Neuronal stem cell (in vitro differentiated cells): ENCODE measurements at regions not wholly inside any gene's neighbourhood (a gene's known extent, or its start where the extent isn't known, plus 50 kb on each side); places are given as distances from the start of the nearest gene placed in this dataset.

Experiments
- DNase-seq: peaks from one replicate; pipeline ENCODE4 v3.0.0-alpha.2; 2013; ENCODE audit warnings: low spot score
- H2AFZ ChIP-seq: one replicate; pipeline ENCODE4 v1.6.1; 2013; ENCODE audit warnings: mild to moderate bottlenecking, low read length, inconsistent platforms
- H2AK5ac ChIP-seq: 2 replicates; pipeline ENCODE4 v1.6.1; 2013; ENCODE audit warnings: low read depth, mild to moderate bottlenecking, inconsistent platforms, low read length, moderate library complexity, mixed read lengths
- H2BK120ac ChIP-seq: 2 replicates; pipeline ENCODE4 v1.6.1; 2013; ENCODE audit warnings: low read depth, mild to moderate bottlenecking, inconsistent platforms, low read length, moderate library complexity, mixed read lengths
- H2BK12ac ChIP-seq: one replicate; pipeline ENCODE4 v1.6.1; 2013; ENCODE audit warnings: low read length, inconsistent platforms
- H2BK15ac ChIP-seq: 2 replicates; pipeline ENCODE4 v1.6.1; 2013; ENCODE audit warnings: mild to moderate bottlenecking, low read length, inconsistent platforms, mixed read lengths
- H2BK5ac ChIP-seq: one replicate; pipeline ENCODE4 v1.6.1; 2013; ENCODE audit warnings: inconsistent platforms, mild to moderate bottlenecking, low read length, moderate library complexity
- H3K14ac ChIP-seq: one replicate; pipeline ENCODE4 v1.6.1; 2013; ENCODE audit warnings: low read length, inconsistent platforms
- H3K18ac ChIP-seq: 2 replicates; pipeline ENCODE4 v1.6.1; 2013; ENCODE audit warnings: low read length, inconsistent platforms
- H3K23ac ChIP-seq: 2 replicates; pipeline ENCODE4 v1.6.1; 2013; ENCODE audit warnings: low read depth, mild to moderate bottlenecking, mixed read lengths, low read length, inconsistent platforms; ENCODE audit not compliant: poor library complexity
- H3K27ac ChIP-seq: replicated peaks from 3 replicates; pipeline ENCODE4 v1.5.1; 2013; ENCODE audit warnings: low read length, inconsistent platforms
- H3K27me3 ChIP-seq, 3 experiments: 2 replicates each; pipeline ENCODE4 v1.6.1; 2013; ENCODE audit warnings: low read length in 3 of 3, mild to moderate bottlenecking in 2 of 3, inconsistent platforms in 1 of 3, low read depth in 1 of 3, mixed read lengths in 1 of 3, moderate library complexity in 1 of 3; ENCODE audit not compliant: control insufficient read depth in 3 of 3, insufficient read depth in 3 of 3
- H3K36me3 ChIP-seq, 2 donors: replicated peaks in 1 of 2; 2 replicates each; pipeline ENCODE4 v1.6.1; 2013; ENCODE audit warnings: low read length in 2 of 2; ENCODE audit not compliant: control insufficient read depth in 2 of 2, insufficient read depth in 2 of 2
- H3K4ac ChIP-seq: 2 replicates; pipeline ENCODE4 v1.6.1; 2013; ENCODE audit warnings: inconsistent platforms, mild to moderate bottlenecking, low read length, moderate library complexity
- H3K4me1 ChIP-seq, 2 donors: 1 replicate in 1 of 2; 2 replicates in 1 of 2; pipeline ENCODE4 v1.6.1; 2013; ENCODE audit warnings: low read length in 2 of 2, low read depth in 1 of 2; ENCODE audit not compliant: control insufficient read depth in 2 of 2, insufficient read depth in 1 of 2
- H3K4me2 ChIP-seq: one replicate; pipeline ENCODE4 v1.6.1; 2013; ENCODE audit warnings: mild to moderate bottlenecking, low read length, inconsistent platforms; ENCODE audit not compliant: insufficient read depth, poor library complexity, severe bottlenecking
- H3K4me3 ChIP-seq, 2 donors: 2 replicates each; pipeline ENCODE4 v1.5.1; 2013; ENCODE audit warnings: low read length in 2 of 2, mild to moderate bottlenecking in 2 of 2, inconsistent platforms in 1 of 2, moderate library complexity in 1 of 2
- H3K79me1 ChIP-seq: one replicate; pipeline ENCODE4 v1.6.1; 2013; ENCODE audit warnings: low read depth, mild to moderate bottlenecking, inconsistent platforms, low read length, moderate library complexity
- H3K9ac ChIP-seq: one replicate; pipeline ENCODE4 v1.6.1; 2013; ENCODE audit warnings: mild to moderate bottlenecking, low read depth, low read length, inconsistent platforms; ENCODE audit not compliant: poor library complexity
- H3K9me3 ChIP-seq, 2 donors: replicated peaks in 1 of 2; 2 replicates each; pipeline versions ENCODE3 to v1.6.1; 2013; ENCODE audit warnings: low read length in 2 of 2, mild to moderate bottlenecking in 2 of 2, inconsistent platforms in 1 of 2, low read depth in 1 of 2, mixed read lengths in 1 of 2, moderate library complexity in 1 of 2; ENCODE audit not compliant: control insufficient read depth in 2 of 2, insufficient read depth in 1 of 2
- H4K8ac ChIP-seq: one replicate; pipeline ENCODE4 v1.6.1; 2013; ENCODE audit warnings: low read depth, mild to moderate bottlenecking, inconsistent platforms, low read length, moderate library complexity
- H4K91ac ChIP-seq: one replicate; pipeline ENCODE4 v1.6.1; 2013; ENCODE audit warnings: low read length, low read depth, mild to moderate bottlenecking, inconsistent platforms; ENCODE audit not compliant: poor library complexity
- WGBS, 2 donors: extraction: QIAGEN DNeasy Blood & Tissue Kit; methylation state at CpG; one replicate each; pipeline ENCODE4 v1.1.7; 2013; ENCODE audit warnings: missing lambda C conversion rate in 2 of 2, mixed read lengths in 1 of 2; ENCODE audit not compliant: insufficient read length in 2 of 2, insufficient replicate concordance in 1 of 2; ENCODE audit errors: extremely low coverage in 2 of 2; 5-methylcytosine and 5-hydroxymethylcytosine counted together

- Histone ChIP-seq H3K4me2 (no peak overlapping the region), H4K8ac (no peak overlapping the region), H3K4me1 (peaks cover 0 to 3% of the 10 kb centered on the region in 2 donors), H3K4me3 (no peak overlapping the region), H3K4ac (no peak overlapping the region), H3K14ac (no peak overlapping the region), H3K79me1 (no peaks in the 10 kb centered on the region), H3K36me3 (no peaks in the 10 kb centered on the region), H4K91ac (no peak overlapping the region), H2BK120ac (no peak overlapping the region), H3K27me3 (no peaks in the 10 kb centered on the region), H3K18ac (no peak overlapping the region), H2BK5ac (no peak overlapping the region), H3K9ac (no peak overlapping the region), H3K27ac (no peak overlapping the region), H2BK15ac (no peak overlapping the region), H2BK12ac (no peak overlapping the region), H3K23ac (no peak overlapping the region), H2AFZ (no peak overlapping the region), H2AK5ac (no peak overlapping the region), H3K9me3 (peaks cover 0 to under 1% of the 10 kb centered on the region in 2 donors)
- no CpG with 5 or more reads among the region's 1 CpG for WGBS, 2 donors
- DNase-seq = no peak
Measured at GRCh38 chr1:196094821-196095220, 513.4 kb downstream of the KCNT2 start.

- Histone ChIP-seq H2BK5ac (no peak overlapping the region), H3K4me2 (no peak overlapping the region), H2AFZ (no peak overlapping the region), H2BK15ac (no peak overlapping the region), H3K4me1 (no peaks in the 10 kb centered on the region), H3K14ac (no peak overlapping the region), H2AK5ac (no peak overlapping the region), H3K27me3 (no peaks in the 10 kb centered on the region), H3K36me3 (no peaks in the 10 kb centered on the region), H2BK12ac (no peak overlapping the region), H3K9ac (no peak overlapping the region), H3K9me3 (no peaks in the 10 kb centered on the region), H3K23ac (no peak overlapping the region), H3K79me1 (no peaks in the 10 kb centered on the region), H2BK120ac (no peak overlapping the region), H4K91ac (no peak overlapping the region), H3K18ac (no peak overlapping the region), H4K8ac (no peak overlapping the region), H3K4me3 (no peak overlapping the region), H3K4ac (no peak overlapping the region), H3K27ac (no peak overlapping the region)
- no peak for DNase-seq
- WGBS, 2 donors = no CpG with 5 or more reads among the region's 8 CpGs
Measured at GRCh38 chr1:196091397-196092135, 516.7 kb downstream of the KCNT2 start.

GRCh38 chr1:196090226-196090625 is 518.0 kb downstream of the KCNT2 start:
- H3K14ac ChIP-seq = no peak overlapping the region
- no peak overlapping the region for H2BK5ac ChIP-seq
- no peaks in the 10 kb centered on the region for H3K79me1 ChIP-seq
- no peak overlapping the region for H3K4ac ChIP-seq
- H2BK120ac ChIP-seq = no peak overlapping the region
- no peak overlapping the region for H2BK12ac ChIP-seq
- H3K23ac ChIP-seq = no peak overlapping the region
- H3K27me3 ChIP-seq = no peaks in the 10 kb centered on the region
- H3K4me3 ChIP-seq = no peak overlapping the region
- H2AFZ ChIP-seq = no peak overlapping the region
- no CpG with 5 or more reads among the region's 3 CpGs for WGBS, 2 donors
- no peaks in the 10 kb centered on the region for H3K4me1 ChIP-seq
- H2BK15ac ChIP-seq = no peak overlapping the region
- H4K8ac ChIP-seq = no peak overlapping the region
- H3K27ac ChIP-seq = no peak overlapping the region
- no peak overlapping the region for H2AK5ac ChIP-seq
- no peak for DNase-seq
- H4K91ac ChIP-seq = no peak overlapping the region
- no peaks in the 10 kb centered on the region for H3K9me3 ChIP-seq
- no peak overlapping the region for H3K18ac ChIP-seq
- no peaks in the 10 kb centered on the region for H3K36me3 ChIP-seq
- H3K9ac ChIP-seq = no peak overlapping the region
- no peak overlapping the region for H3K4me2 ChIP-seq

GRCh38 chr1:196088541-196088940 is 519.7 kb downstream of the KCNT2 start:
- H4K91ac ChIP-seq = no peak overlapping the region
- H3K4ac ChIP-seq = no peak overlapping the region
- no peak overlapping the region for H3K18ac ChIP-seq
- H4K8ac ChIP-seq = no peak overlapping the region
- no peak overlapping the region for H2AK5ac ChIP-seq
- no peak overlapping the region for H3K4me2 ChIP-seq
- no peak overlapping the region for H2AFZ ChIP-seq
- H3K9me3 ChIP-seq = no peaks in the 10 kb centered on the region
- H3K14ac ChIP-seq = no peak overlapping the region
- no peaks in the 10 kb centered on the region for H3K79me1 ChIP-seq
- H3K9ac ChIP-seq = no peak overlapping the region
- WGBS, 2 donors = no CpG with 5 or more reads among the region's 10 CpGs
- H2BK5ac ChIP-seq = no peak overlapping the region
- H3K4me1 ChIP-seq = no peaks in the 10 kb centered on the region
- H2BK12ac ChIP-seq = no peak overlapping the region
- H3K27ac ChIP-seq = no peak overlapping the region
- no peak overlapping the region for H2BK15ac ChIP-seq
- no peak overlapping the region for H3K23ac ChIP-seq
- no peak overlapping the region for H3K4me3 ChIP-seq
- H3K36me3 ChIP-seq = no peaks in the 10 kb centered on the region
- no peaks in the 10 kb centered on the region for H3K27me3 ChIP-seq
- DNase-seq = no peak
- no peak overlapping the region for H2BK120ac ChIP-seq
